NCI-H1930 (cell line): ENCODE measurements at regions not wholly inside any gene's neighbourhood (a gene's known extent, or its start where the extent isn't known, plus 50 kb on each side); places are given as distances from the start of the nearest gene placed in this dataset.

ENCODE experiments used
- DNase-seq, 2 experiments: peaks; one replicate each; lab custom pipeline; 2025; lab: John Stamatoyannopoulos, UW

- DNase-seq = no peak
Measured at GRCh38 chr21:38741092-38741949, 64.4 kb upstream of the ETS2 start.

- no peak for DNase-seq
Measured at GRCh38 chr21:38741950-38742256, 63.8 kb upstream of the ETS2 start.

DNA sequence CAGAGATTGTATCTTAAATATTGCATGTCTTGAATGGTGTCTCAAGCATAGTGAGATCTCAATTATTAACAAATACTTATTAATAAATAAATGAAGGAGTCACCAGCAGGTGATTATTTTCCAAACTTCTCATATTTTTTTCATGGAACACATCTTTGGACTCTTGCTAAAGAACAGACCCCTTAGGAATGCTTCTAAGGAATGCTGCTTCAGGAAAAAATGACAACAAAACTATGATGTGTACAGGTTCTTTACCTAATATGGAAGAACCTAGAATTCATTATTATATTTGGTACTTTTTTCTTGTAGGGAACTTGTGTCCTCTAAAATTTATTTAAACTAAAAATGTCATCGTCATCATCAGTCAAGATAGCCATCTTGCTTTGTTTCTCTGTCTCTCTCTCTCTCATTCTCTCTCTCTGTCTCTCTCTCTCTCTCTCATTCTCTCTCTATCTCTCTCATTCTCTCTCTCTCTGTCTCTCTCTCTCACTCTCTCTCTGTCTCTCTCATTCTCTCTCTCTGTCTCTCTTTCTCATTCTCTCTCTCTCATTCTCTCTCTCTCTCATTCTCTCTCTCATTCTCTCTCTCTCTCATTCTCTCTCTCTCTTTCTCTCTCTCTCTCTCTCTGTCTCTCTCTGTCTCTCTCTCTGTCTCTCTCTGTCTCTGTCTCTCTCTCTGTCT, 63.0 kb upstream of the ETS2 start:
- no peak for DNase-seq

GRCh38 chr21:38743772-38744529, 61.8 kb upstream of the ETS2 start:
- no peak for DNase-seq

- DNase-seq = no peak
Measured at GRCh38 chr21:38744861-38745260, 60.9 kb upstream of the ETS2 start.

DNA sequence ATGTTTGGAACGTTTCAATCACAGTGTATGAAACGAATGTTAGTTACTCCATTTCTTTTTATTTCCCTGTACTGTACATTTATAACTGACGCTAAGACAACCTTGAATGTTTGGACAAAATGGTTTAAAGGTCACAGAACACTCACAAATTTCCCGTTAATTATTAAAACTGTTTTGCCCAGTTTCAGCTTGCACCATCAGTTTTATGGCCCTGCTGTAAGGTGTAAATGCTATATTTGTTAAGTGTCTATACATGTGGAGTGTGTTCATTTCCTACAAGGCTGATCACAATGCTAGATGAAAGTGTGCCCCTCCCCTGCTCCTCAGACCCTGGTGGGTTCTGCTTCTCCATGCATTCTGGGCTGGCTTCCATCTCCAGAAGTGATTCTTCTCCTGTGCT, 57.9 kb upstream of the ETS2 start:
- DNase-seq = no peak

- no peak for DNase-seq
Measured at GRCh38 chr21:38751379-38752050, 54.2 kb upstream of the ETS2 start.

- DNase-seq = no peak
Measured at GRCh38 chr21:38752051-38752505, 53.7 kb upstream of the ETS2 start.

DNA sequence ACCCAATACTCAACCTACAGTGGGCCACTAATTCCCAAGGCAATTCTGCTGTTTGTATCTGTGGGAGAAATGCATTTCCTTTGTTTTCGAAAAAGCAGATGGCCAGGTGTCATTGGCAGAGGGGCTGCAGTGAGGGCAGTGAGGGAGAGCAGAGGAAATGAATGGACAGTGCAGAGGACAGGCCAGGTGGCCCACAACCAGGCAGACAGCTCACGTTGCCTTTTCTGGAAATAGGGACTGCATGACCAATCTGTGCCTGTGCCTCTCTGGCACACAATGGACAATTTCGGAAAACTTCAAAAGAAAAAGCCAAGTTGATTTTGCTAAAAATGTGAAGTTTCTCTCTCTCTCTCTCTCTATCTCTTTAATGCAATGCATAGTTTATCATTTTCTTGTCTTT, 52.6 kb upstream of the ETS2 start:
- DNase-seq = no peak

DNA sequence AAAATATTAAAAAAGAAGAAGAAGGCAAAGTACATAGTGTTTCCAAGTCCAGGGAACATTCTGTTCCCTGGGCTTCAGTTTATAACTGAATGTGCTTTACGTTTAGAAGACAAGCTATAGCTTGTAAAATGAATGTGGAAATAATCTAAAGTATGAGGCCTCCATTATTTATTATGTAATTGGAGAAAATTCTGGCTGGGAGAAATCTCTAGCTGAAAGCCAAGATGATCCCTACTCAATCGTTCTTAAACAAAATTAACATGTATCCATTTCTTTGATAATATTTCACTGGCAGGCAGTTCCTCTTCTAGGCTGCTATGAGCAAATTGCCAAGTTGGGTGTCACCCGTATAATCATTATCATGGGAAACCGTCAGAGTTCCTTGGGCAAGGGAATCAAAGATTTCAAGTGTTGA, 52.2 kb upstream of the ETS2 start:
- no peak for DNase-seq
